ENCODE measurements at regions not wholly inside any gene's neighbourhood (a gene's known extent, or its start where the extent isn't known, plus 50 kb on each side); places are given as distances from the start of the nearest gene placed in this dataset.

GRCh38 chr2:118186110-118186857, 98.0 kb downstream of the INSIG2 start:
- Histone ChIP-seq H3K9me3 (ENCODE audit: low read depth, low read length, poor library complexity, severe bottlenecking) (no peaks in the 10 kb centered on the region), H3K4me1 (ENCODE audit: insufficient read depth, low read length, poor library complexity, severe bottlenecking) (no peaks in the 10 kb centered on the region), H3K27me3 (replicated peaks; ENCODE audit: insufficient read depth, low read depth, low read length, poor library complexity) (no peaks in the 10 kb centered on the region), H3K36me3 (ENCODE audit: insufficient read depth, low read length, poor library complexity, severe bottlenecking) (no peaks in the 10 kb centered on the region), H3K4me3 (ENCODE audit: low read depth, low read length, poor library complexity, severe bottlenecking) (peak overlapping the region; percentile 52), H3K27ac (ENCODE audit: low read depth, low read length, poor library complexity, severe bottlenecking) (peak overlapping the region; percentile 70)
- BruUV-seq (replicated peaks) = no TSS peak
- peak; percentile 85 for DNase-seq (ENCODE audit: low spot score)
- TF ChIP-seq EZH2 (IDR thresholded peaks at IDR 0.05; ENCODE audit: borderline replicate concordance, low read depth, low read length, poor library complexity, severe bottlenecking) = no peak
- TF ChIP-seq CTCF (conservative IDR thresholded peaks at IDR 0.05; ENCODE audit: low read depth, low read length) = no peak
- intact Hi-C loops (cut with micrococcal nuclease; ENCODE audit: unreplicated experiment) = no loop called here
- ChIA-PET POLR2A (ENCODE audit: low non-redundant PET) (no interaction called here), CTCF (no interaction called here)

DNA sequence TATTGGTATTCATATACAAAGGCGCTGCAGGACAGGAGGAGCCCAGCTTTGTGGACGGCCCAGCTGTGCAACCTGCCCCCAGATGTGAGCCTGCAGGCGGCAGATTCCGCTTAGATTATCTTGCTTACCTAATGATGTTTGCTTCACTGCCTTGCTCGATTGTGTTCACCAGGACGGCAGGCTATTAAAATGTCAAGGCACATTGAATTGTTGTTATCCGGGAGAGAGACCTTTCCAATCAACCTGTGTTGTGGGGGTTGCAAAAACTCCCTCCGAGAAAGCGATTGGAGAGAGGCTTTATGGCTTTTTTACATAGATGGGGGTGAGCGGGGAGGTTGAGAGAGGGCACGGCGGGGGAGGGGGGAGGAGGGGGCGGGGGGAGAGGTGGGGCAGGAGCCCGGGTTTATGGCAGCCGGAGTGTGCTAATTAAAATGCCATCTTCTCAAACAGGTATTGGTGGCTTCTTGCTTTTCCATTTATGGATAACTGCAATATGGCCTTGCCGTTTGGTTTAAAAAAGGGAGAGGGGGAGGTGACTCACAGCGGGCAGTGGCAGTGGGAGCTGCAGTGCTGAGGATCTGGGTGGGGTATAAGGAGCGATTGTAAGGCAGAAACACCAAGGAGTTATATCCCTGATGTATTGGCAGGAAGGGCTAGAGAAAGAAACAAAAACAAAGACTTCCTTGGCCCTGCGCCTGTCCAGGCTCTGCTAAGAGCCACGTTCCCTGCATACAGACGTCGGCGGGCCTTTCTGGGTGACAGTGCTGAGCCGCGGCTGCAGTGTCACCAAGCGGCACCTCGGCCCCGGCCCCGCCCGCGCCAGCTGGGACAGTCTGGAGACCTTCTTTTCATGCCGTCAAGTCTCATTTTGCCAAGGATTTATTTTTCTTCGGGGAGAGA, 97.2 kb downstream of the INSIG2 start:
- no peaks in the 10 kb centered on the region for H3K27me3 ChIP-seq (replicated peaks; ENCODE audit: insufficient read depth, low read depth, low read length, poor library complexity)
- no peaks in the 10 kb centered on the region for H3K36me3 ChIP-seq (ENCODE audit: insufficient read depth, low read length, poor library complexity, severe bottlenecking)
- peak overlapping the region; percentile 52 for H3K4me3 ChIP-seq (ENCODE audit: low read depth, low read length, poor library complexity, severe bottlenecking)
- DNase-seq (ENCODE audit: low spot score) = peak; percentile 49
- no peaks in the 10 kb centered on the region for H3K4me1 ChIP-seq (ENCODE audit: insufficient read depth, low read length, poor library complexity, severe bottlenecking)
- POLR2A ChIA-PET (ENCODE audit: low non-redundant PET) = no interaction called here
- TF ChIP-seq CTCF (conservative IDR thresholded peaks at IDR 0.05; ENCODE audit: low read depth, low read length) (no peak), EZH2 (IDR thresholded peaks at IDR 0.05; ENCODE audit: borderline replicate concordance, low read depth, low read length, poor library complexity, severe bottlenecking) (no peak)
- intact Hi-C loops (cut with micrococcal nuclease; ENCODE audit: unreplicated experiment) = no loop called here
- TSS peak; percentile 90 for BruUV-seq (replicated peaks)
- no peaks in the 10 kb centered on the region for H3K9me3 ChIP-seq (ENCODE audit: low read depth, low read length, poor library complexity, severe bottlenecking)
- peak overlapping the region; percentile 70 for H3K27ac ChIP-seq (ENCODE audit: low read depth, low read length, poor library complexity, severe bottlenecking)
- CTCF ChIA-PET = no interaction called here

DNA sequence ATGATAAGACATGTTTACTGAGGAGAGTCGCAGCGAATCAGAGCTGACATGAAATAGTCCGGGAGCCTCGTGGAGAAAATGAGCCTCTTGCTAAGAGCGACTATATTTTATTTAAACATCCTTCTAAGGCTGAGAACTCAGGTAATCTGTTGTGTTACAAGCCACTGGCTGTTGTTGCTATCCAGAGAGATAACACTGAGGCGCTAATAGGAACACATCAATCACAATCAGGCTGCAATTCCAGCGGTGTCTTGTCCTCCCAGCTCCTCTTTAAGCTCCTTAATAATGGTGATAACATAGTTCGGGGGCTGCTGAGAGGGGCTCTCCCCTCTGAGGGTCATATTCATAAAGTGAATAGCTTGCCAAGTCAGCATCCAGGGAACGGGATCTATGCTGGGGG, 95.1 kb downstream of the INSIG2 start:
- ChIA-PET POLR2A (ENCODE audit: low non-redundant PET) (no interaction called here), CTCF (no interaction called here)
- TF ChIP-seq CTCF (conservative IDR thresholded peaks at IDR 0.05; ENCODE audit: low read depth, low read length) (no peak), EZH2 (IDR thresholded peaks at IDR 0.05; ENCODE audit: borderline replicate concordance, low read depth, low read length, poor library complexity, severe bottlenecking) (no peak)
- no peaks in the 10 kb centered on the region for H3K4me1 ChIP-seq (ENCODE audit: insufficient read depth, low read length, poor library complexity, severe bottlenecking)
- no peak overlapping the region for H3K4me3 ChIP-seq (ENCODE audit: low read depth, low read length, poor library complexity, severe bottlenecking)
- intact Hi-C loops (cut with micrococcal nuclease; ENCODE audit: unreplicated experiment) = no loop called here
- no peaks in the 10 kb centered on the region for H3K27me3 ChIP-seq (replicated peaks; ENCODE audit: insufficient read depth, low read depth, low read length, poor library complexity)
- no peak for DNase-seq (ENCODE audit: low spot score)
- no peaks in the 10 kb centered on the region for H3K36me3 ChIP-seq (ENCODE audit: insufficient read depth, low read length, poor library complexity, severe bottlenecking)
- BruUV-seq (replicated peaks) = no TSS peak
- no peaks in the 10 kb centered on the region for H3K9me3 ChIP-seq (ENCODE audit: low read depth, low read length, poor library complexity, severe bottlenecking)
- no peak overlapping the region for H3K27ac ChIP-seq (ENCODE audit: low read depth, low read length, poor library complexity, severe bottlenecking)

Data from A673 (cell line).